GM12878 (cell line): ENCODE measurements at regions not wholly inside any gene's neighbourhood (a gene's known extent, or its start where the extent isn't known, plus 50 kb on each side); places are given as distances from the start of the nearest gene placed in this dataset.

Source experiments
- CBFB ChIP-seq: IDR thresholded peaks from 2 replicates; pipeline ENCODE4 v1.6.1; 2016; ENCODE audit warnings: antibody characterized with exemption, low read depth
- CTCF ChIP-seq, 3 experiments: IDR thresholded peaks in 2 of 3; conservative IDR thresholded peaks in 1 of 3; 2 replicates each; pipeline ENCODE4 v1.5.1; 2011; ENCODE audit warnings: low read depth in 3 of 3, low read length in 3 of 3, mild to moderate bottlenecking in 3 of 3, control low read depth in 2 of 3, moderate library complexity in 2 of 3, inconsistent platforms in 1 of 3, mixed read lengths in 1 of 3; ENCODE audit not compliant: control insufficient read depth in 2 of 3, insufficient read depth in 1 of 3; ENCODE audit errors: extremely low read depth in 1 of 3
- EP300 ChIP-seq, 2 experiments: fragments of 150-350 bp in 1 of 2; IDR thresholded peaks; 2 replicates each; pipeline ENCODE4 v1.6.1; 2011 to 2012; ENCODE audit warnings: low read depth in 2 of 2, low read length in 2 of 2, borderline replicate concordance in 1 of 2, improper control_type of control experiment in 1 of 2, inconsistent platforms in 1 of 2; ENCODE audit not compliant: control insufficient read depth in 1 of 2
- GABPA ChIP-seq: IDR thresholded peaks from 2 replicates; pipeline ENCODE4 v1.6.1; 2014; ENCODE audit warnings: antibody characterized with exemption, low read depth, mild to moderate bottlenecking, inconsistent platforms
- JUND ChIP-seq: IDR thresholded peaks from 2 replicates; pipeline ENCODE4 v1.6.1; 2012; ENCODE audit warnings: low read depth, mild to moderate bottlenecking, low read length, improper control_type of control experiment, moderate library complexity
- MTA3 ChIP-seq: IDR thresholded peaks from 2 replicates; pipeline ENCODE4 v1.6.1; 2012; ENCODE audit warnings: low read length, inconsistent platforms, borderline replicate concordance
- POLR2A ChIP-seq: IDR thresholded peaks from 2 replicates; pipeline ENCODE4 v1.6.1; 2011; ENCODE audit warnings: low read depth, mild to moderate bottlenecking, low read length
- TBL1XR1 ChIP-seq: IDR thresholded peaks from 2 replicates; pipeline ENCODE4 v1.6.1; 2012; ENCODE audit warnings: low read depth, low read length, improper control_type of control experiment

- no peak for TF ChIP-seq EP300 (IDR thresholded peaks at IDR 0.05; ENCODE audit: borderline replicate concordance in 1 of 2, control insufficient read depth in 1 of 2, low read depth in 2 of 2, low read length in 2 of 2)
- TF ChIP-seq CTCF (IDR thresholded peaks at IDR 0.05 in 2 of 3, conservative IDR thresholded peaks at IDR 0.05 in 1 of 3; ENCODE audit: control insufficient read depth in 2 of 3, extremely low read depth in 1 of 3, insufficient read depth in 1 of 3, low read depth in 3 of 3, low read length in 3 of 3), result no peak
- TF ChIP-seq GABPA, result no peak
- TF ChIP-seq TBL1XR1, result no peak
- TF ChIP-seq POLR2A, result no peak
- no peak for TF ChIP-seq CBFB
- no peak for TF ChIP-seq MTA3
- TF ChIP-seq JUND, result no peak
These were observed 57.4 kb downstream of the ZNF648 start for GRCh38 chr1:182003953-182004586.
